ENCODE measurements at regions not wholly inside any gene's neighbourhood (a gene's known extent, or its start where the extent isn't known, plus 50 kb on each side); places are given as distances from the start of the nearest gene placed in this dataset.

GRCh38 chr12:70032076-70032475, 207.0 kb downstream of the MYRFL start:
- H3K4me1 Mint-ChIP-seq (ENCODE audit: low read depth): no peaks in the 10 kb centered on the region
- H3K27ac Mint-ChIP-seq (ENCODE audit: unreplicated experiment): no peak overlapping the region
- DNase-seq (ENCODE audit: low spot score): no peak
- H3K9me3 Mint-ChIP-seq (ENCODE audit: low read depth): peaks cover 13% of the 10 kb centered on the region
- H3K36me3 Mint-ChIP-seq (ENCODE audit: low read depth): no peaks in the 10 kb centered on the region
- no peaks in the 10 kb centered on the region for H3K27me3 Mint-ChIP-seq (ENCODE audit: low read depth)
- H3K4me3 Mint-ChIP-seq (ENCODE audit: unreplicated experiment): no peak overlapping the region
- TF ChIP-seq CTCF (IDR thresholded peaks at IDR 0.05): no peak

DNA sequence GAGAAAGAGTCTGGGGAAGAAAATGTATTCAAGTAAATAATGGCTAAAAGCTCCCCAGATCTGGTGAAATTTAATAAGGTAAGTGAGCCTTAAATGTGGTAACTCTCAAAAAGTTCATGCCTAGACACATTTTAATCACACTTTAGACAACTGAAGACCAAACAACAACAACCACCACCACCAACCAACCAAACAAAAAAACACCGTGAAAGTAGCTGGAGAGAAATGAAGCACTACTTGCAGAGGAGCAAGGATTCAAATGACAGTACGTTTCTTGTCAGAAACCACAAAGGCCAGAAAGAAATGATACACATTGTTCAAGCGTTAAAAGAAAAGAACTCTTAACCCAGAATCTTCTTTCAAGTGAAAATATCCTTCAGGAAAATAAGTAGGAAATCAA, 208.3 kb downstream of the MYRFL start:
- no peak overlapping the region for H3K27ac Mint-ChIP-seq (ENCODE audit: unreplicated experiment)

DNA sequence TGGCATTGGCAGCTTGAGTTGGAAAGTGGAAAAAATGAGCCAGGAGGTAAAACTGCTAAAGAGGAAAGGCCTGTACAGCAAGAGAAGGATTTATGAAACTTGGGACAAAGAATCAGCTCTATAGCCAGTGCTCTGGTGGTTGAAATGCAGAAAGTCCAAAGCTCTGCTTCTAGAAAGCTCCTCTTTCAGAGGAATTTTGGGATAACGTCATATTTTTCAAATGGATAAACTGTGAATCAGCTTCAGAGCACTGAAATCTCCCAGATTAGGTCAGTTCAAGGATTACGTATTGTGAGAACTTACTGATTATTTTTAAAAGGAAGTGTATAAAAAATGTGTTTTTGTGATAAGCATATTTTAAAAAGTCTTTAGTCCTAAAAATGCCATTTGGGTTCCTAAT, 203.1 kb upstream of the CNOT2 start:
- peak; percentile 9 for TF ChIP-seq CTCF (IDR thresholded peaks at IDR 0.05)
- Mint-ChIP-seq H3K4me3 (ENCODE audit: unreplicated experiment) (no peak overlapping the region), H3K4me1 (ENCODE audit: low read depth) (peaks cover 3% of the 10 kb centered on the region), H3K27ac (ENCODE audit: unreplicated experiment) (peak overlapping the region; percentile 51), H3K27me3 (ENCODE audit: low read depth) (no peaks in the 10 kb centered on the region), H3K9me3 (ENCODE audit: low read depth) (no peaks in the 10 kb centered on the region), H3K36me3 (ENCODE audit: low read depth) (no peaks in the 10 kb centered on the region)
- no peak for DNase-seq (ENCODE audit: low spot score)

More for the DNA sequence above, 208.3 kb downstream of the MYRFL start:
- Mint-ChIP-seq H3K4me1 (ENCODE audit: low read depth) (no peaks in the 10 kb centered on the region), H3K4me3 (ENCODE audit: unreplicated experiment) (no peak overlapping the region), H3K9me3 (ENCODE audit: low read depth) (peaks cover 12% of the 10 kb centered on the region), H3K27me3 (ENCODE audit: low read depth) (no peaks in the 10 kb centered on the region), H3K36me3 (ENCODE audit: low read depth) (no peaks in the 10 kb centered on the region)
- no peak for DNase-seq (ENCODE audit: low spot score)
- no peak for TF ChIP-seq CTCF (IDR thresholded peaks at IDR 0.05)

GRCh38 chr12:70042675-70043074, 200.6 kb upstream of the CNOT2 start:
- DNase-seq (ENCODE audit: low spot score): no peak
- TF ChIP-seq CTCF (IDR thresholded peaks at IDR 0.05): no peak
- Mint-ChIP-seq H3K9me3 (ENCODE audit: low read depth) (no peaks in the 10 kb centered on the region), H3K27ac (ENCODE audit: unreplicated experiment) (no peak overlapping the region), H3K27me3 (ENCODE audit: low read depth) (no peaks in the 10 kb centered on the region), H3K4me1 (ENCODE audit: low read depth) (peaks cover 3% of the 10 kb centered on the region), H3K36me3 (ENCODE audit: low read depth) (no peaks in the 10 kb centered on the region), H3K4me3 (ENCODE audit: unreplicated experiment) (no peak overlapping the region)

- Mint-ChIP-seq H3K4me1 (ENCODE audit: low read depth) (peaks cover 3% of the 10 kb centered on the region), H3K4me3 (ENCODE audit: unreplicated experiment) (no peak overlapping the region), H3K36me3 (ENCODE audit: low read depth) (no peaks in the 10 kb centered on the region), H3K27me3 (ENCODE audit: low read depth) (no peaks in the 10 kb centered on the region), H3K27ac (ENCODE audit: unreplicated experiment) (no peak overlapping the region), H3K9me3 (ENCODE audit: low read depth) (no peaks in the 10 kb centered on the region)
- no peak for DNase-seq (ENCODE audit: low spot score)
- TF ChIP-seq CTCF (IDR thresholded peaks at IDR 0.05): no peak
Measured at GRCh38 chr12:70043490-70044138, 199.6 kb upstream of the CNOT2 start.
